ENCODE measurements at regions not wholly inside any gene's neighbourhood (a gene's known extent, or its start where the extent isn't known, plus 50 kb on each side); places are given as distances from the start of the nearest gene placed in this dataset.
A peak's percentile ranks its signal among the peaks of the same experiment; 100 is the strongest.

DNA sequence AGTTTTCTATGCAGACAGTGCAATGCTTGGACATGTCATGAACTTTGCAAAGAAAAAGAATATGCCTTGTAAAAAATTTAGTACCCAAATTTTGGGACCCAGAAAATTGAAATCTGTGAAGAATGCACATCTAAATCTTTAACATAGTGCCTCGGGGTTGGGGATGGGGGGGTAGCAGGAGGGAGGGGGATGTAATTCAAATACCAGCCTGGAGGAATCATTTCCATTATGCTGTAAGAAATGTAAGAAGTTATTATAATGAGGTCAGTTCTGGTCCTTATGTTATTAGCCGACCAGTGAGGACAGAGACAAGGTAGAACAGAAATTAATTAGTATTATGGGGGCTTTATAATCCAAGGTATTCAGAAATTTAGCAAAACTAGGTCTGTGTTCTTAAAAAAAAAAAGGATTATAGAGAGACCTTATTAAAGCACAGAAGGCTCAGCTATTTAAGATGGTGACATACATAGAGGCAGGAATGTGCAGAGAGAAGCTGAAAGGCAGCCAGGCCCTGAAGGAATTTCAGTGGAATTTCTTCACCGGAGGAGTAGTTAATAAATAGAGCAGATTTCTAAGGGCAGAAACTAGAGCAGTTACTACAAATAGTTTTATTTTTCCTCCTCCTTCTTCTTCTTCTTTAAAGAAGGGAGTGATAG, 89.0 kb upstream of the RBMS1 start:
- H3K36me3 ChIP-seq, result no peaks in the 10 kb centered on the region
- peaks cover 5 to 12% (median 8%) of the 10 kb centered on the region in 3 donors for H3K4me1 ChIP-seq
- peak overlapping the region in 1 of 4 donors; percentile 25 for H3K27ac ChIP-seq
- no peak overlapping the region for H3K4me3 ChIP-seq
- DNase-seq, result no peak
- 37 to 46% methylated on average over 3 of the region's 3 CpGs for WGBS, 2 donors
- no peak for TF ChIP-seq POLR2A (IDR thresholded peaks at IDR 0.05)
- TF ChIP-seq, protein P1, sequence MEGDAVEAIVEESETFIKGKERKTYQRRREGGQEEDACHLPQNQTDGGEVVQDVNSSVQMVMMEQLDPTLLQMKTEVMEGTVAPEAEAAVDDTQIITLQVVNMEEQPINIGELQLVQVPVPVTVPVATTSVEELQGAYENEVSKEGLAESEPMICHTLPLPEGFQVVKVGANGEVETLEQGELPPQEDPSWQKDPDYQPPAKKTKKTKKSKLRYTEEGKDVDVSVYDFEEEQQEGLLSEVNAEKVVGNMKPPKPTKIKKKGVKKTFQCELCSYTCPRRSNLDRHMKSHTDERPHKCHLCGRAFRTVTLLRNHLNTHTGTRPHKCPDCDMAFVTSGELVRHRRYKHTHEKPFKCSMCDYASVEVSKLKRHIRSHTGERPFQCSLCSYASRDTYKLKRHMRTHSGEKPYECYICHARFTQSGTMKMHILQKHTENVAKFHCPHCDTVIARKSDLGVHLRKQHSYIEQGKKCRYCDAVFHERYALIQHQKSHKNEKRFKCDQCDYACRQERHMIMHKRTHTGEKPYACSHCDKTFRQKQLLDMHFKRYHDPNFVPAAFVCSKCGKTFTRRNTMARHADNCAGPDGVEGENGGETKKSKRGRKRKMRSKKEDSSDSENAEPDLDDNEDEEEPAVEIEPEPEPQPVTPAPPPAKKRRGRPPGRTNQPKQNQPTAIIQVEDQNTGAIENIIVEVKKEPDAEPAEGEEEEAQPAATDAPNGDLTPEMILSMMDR (IDR thresholded peaks at IDR 0.05), result no peak
- no peaks in the 10 kb centered on the region for H3K27me3 ChIP-seq
- no peaks in the 10 kb centered on the region for H3K9me3 ChIP-seq
- intact Hi-C loops (cut with DNase I), result no loop called here

DNA sequence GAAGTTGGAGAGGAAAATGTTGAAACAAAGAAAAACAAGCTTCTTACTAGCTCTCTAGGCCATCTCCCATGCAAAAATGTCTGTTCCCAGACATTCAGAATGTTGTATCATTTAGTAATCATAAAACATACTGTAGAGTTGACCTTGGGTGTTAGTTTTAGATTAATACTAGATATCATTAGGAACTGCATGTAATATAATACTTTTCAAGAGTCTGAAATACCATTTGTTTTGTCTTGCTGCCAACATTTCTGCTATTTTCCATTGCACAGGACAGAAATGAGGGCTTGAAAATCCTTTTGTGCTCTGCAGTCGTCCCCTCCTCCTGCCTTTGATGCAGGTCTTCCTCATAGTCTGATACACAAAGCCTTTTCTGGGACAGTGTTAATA, 89.5 kb upstream of the RBMS1 start:
- no peak for DNase-seq
- H3K36me3 ChIP-seq, result no peaks in the 10 kb centered on the region
- H3K27me3 ChIP-seq, result no peaks in the 10 kb centered on the region
- H3K4me3 ChIP-seq, result no peak overlapping the region
- peaks cover 5 to 12% (median 8%) of the 10 kb centered on the region in 3 donors for H3K4me1 ChIP-seq
- H3K27ac ChIP-seq, result peak overlapping the region in 1 of 4 donors; percentile 25
- TF ChIP-seq, protein P1 (IDR thresholded peaks at IDR 0.05), result no peak
- no peaks in the 10 kb centered on the region for H3K9me3 ChIP-seq
- WGBS, 2 donors, result 8 to 17% methylated on average over 1 of the region's 1 CpG
- intact Hi-C loops (cut with DNase I), result no loop called here

DNA sequence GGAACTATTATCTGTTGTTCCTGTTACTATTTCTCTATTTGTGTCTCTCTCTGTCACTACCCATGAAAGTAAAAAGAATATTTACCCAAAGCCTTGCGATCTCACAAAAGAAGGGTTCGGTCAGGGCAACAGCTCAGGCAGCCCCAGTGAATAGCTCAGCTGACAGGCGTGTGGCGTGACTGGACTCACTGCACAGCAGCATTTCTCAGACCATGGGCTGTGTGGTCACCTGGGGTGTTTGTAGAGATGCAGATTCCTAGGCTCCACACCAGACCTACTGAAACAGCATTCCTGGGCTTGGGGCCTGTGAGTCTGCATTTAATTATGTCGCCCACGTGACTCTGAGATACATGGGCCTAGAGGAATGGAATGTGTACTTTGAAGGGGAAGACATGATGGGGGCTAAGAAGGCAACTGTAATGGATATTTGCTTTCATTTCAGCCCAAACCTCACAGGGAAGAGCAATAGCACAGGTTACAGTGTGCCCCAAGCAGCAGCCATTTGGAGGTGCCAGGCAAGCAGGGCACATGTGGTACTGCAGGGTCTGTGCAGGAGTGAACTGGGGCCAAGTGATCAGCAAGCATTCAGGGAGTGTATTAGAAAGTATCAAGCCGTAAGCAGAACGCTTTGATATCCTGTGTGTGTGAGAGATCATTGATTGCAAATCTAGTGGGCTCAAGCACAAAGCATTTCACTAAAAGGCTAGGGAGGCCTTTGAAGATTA, 90.4 kb upstream of the RBMS1 start:
- Histone ChIP-seq H3K4me3 (no peak overlapping the region), H3K4me1 (peaks cover 5 to 12% (median 8%) of the 10 kb centered on the region in 3 donors), H3K27me3 (no peaks in the 10 kb centered on the region), H3K27ac (no peak overlapping the region), H3K36me3 (no peaks in the 10 kb centered on the region), H3K9me3 (no peaks in the 10 kb centered on the region)
- intact Hi-C loops (cut with DNase I), result no loop called here
- 87 to 92% methylated on average over 7 to 8 of the region's 8 CpGs for WGBS, 2 donors
- TF ChIP-seq POLR2A (IDR thresholded peaks at IDR 0.05), result no peak
- TF ChIP-seq, protein P1 (IDR thresholded peaks at IDR 0.05), result no peak
- DNase-seq, result no peak

DNA sequence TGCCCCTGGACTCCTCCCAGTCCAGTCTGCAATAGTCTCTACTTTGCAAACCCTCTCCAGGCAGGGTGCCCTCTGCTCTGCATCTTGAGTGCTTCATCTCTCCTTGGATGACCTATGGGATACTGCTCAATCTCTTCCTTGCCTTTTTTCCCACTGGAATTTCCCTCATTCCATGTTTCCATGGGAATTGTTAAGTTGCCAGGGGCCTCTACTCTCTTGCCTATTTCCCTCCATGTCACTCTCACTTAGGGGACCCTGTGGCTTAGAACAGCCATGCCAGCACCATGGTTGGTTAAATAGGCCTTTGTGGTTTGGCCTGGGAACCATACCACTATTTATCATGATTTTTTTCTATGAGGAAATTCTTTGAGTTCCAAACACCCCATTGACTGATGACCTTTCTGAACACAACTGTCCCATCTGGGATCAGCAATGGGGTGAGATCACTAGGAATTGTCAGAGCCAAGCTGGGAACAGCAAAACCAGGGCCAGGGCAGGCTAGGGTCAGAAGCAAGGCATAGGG, 91.4 kb upstream of the RBMS1 start:
- Histone ChIP-seq H3K9me3 (no peaks in the 10 kb centered on the region), H3K4me3 (no peak overlapping the region), H3K4me1 (peaks cover 5 to 12% (median 8%) of the 10 kb centered on the region in 3 donors), H3K27ac (no peak overlapping the region), H3K36me3 (no peaks in the 10 kb centered on the region), H3K27me3 (no peaks in the 10 kb centered on the region)
- intact Hi-C loops (cut with DNase I), result no loop called here
- no peak for DNase-seq
- TF ChIP-seq, protein P1 (IDR thresholded peaks at IDR 0.05), result no peak
- no peak for TF ChIP-seq POLR2A (IDR thresholded peaks at IDR 0.05)

DNA sequence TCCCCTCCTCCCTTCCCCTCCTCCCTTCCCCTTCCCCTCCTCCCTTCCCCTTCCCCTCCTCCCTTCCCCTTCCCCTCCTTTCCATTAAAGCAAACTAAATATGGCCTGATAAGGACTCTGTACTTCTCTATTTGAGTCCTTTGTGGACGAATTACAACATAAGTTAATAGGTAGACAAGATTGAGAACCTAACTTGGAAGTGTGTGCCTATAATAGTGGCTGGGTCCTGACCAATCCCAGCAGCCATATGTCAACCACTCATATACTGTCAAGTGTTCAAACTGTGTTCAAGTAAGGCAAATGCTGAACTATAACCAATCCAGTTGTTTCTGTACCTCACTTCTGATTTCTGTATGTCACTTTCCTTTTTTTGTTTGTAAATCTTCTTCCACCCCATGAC, 97.1 kb upstream of the RBMS1 start:
- H3K27ac ChIP-seq, result no peak overlapping the region
- no peaks in the 10 kb centered on the region for H3K27me3 ChIP-seq
- DNase-seq, result no peak
- H3K36me3 ChIP-seq, result no peaks in the 10 kb centered on the region
- intact Hi-C loops (cut with DNase I), result no loop called here
- TF ChIP-seq POLR2A (IDR thresholded peaks at IDR 0.05), result no peak
- TF ChIP-seq, protein P1 (IDR thresholded peaks at IDR 0.05), result no peak
- no peak overlapping the region for H3K4me3 ChIP-seq
- H3K9me3 ChIP-seq, result no peaks in the 10 kb centered on the region
- WGBS, 2 donors, result 57 to 67% methylated on average over 1 of the region's 1 CpG
- H3K4me1 ChIP-seq, result no peaks in the 10 kb centered on the region

Measured in esophagus squamous epithelium (tissue), 5 donors.